ENCODE measurements at regions not wholly inside any gene's neighbourhood (a gene's known extent, or its start where the extent isn't known, plus 50 kb on each side); places are given as distances from the start of the nearest gene placed in this dataset.

- Histone ChIP-seq H3K4me3 (ENCODE audit: low read depth in 1 of 3, low read length in 3 of 3) (no peak overlapping the region), H3K27ac (ENCODE audit: low read depth in 1 of 2, low read length in 2 of 2) (no peak overlapping the region), H3K36me3 (ENCODE audit: control insufficient read depth in 4 of 4, insufficient read depth in 3 of 4, low read depth in 1 of 4, low read length in 3 of 4) (no peaks in the 10 kb centered on the region), H3K27me3 (ENCODE audit: control insufficient read depth in 4 of 4, insufficient read depth in 4 of 4, low read length in 3 of 4) (no peaks in the 10 kb centered on the region), H3K9ac (ENCODE audit: low read depth in 1 of 2, low read length in 2 of 2) (no peak overlapping the region), H3K4me1 (ENCODE audit: control insufficient read depth in 4 of 4, insufficient read depth in 4 of 4, low read length in 3 of 4) (peaks cover 0 to 10% (median 4%) of the 10 kb centered on the region in 4 donors), H3K9me3 (ENCODE audit: control insufficient read depth in 4 of 4, low read length in 3 of 4) (no peaks in the 10 kb centered on the region)
- 95% methylated on average over 5 of the region's 5 CpGs for WGBS
- TF ChIP-seq YY1 (IDR thresholded peaks at IDR 0.05): no peak
- no peak for TF ChIP-seq JUND (IDR thresholded peaks at IDR 0.05)
- TF ChIP-seq, protein P1, sequence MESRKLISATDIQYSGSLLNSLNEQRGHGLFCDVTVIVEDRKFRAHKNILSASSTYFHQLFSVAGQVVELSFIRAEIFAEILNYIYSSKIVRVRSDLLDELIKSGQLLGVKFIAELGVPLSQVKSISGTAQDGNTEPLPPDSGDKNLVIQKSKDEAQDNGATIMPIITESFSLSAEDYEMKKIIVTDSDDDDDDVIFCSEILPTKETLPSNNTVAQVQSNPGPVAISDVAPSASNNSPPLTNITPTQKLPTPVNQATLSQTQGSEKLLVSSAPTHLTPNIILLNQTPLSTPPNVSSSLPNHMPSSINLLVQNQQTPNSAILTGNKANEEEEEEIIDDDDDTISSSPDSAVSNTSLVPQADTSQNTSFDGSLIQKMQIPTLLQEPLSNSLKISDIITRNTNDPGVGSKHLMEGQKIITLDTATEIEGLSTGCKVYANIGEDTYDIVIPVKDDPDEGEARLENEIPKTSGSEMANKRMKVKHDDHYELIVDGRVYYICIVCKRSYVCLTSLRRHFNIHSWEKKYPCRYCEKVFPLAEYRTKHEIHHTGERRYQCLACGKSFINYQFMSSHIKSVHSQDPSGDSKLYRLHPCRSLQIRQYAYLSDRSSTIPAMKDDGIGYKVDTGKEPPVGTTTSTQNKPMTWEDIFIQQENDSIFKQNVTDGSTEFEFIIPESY (IDR thresholded peaks at IDR 0.05): no peak
- TF ChIP-seq, protein P2, sequence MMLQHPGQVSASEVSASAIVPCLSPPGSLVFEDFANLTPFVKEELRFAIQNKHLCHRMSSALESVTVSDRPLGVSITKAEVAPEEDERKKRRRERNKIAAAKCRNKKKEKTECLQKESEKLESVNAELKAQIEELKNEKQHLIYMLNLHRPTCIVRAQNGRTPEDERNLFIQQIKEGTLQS (IDR thresholded peaks at IDR 0.05): no peak
- no peak for DNase-seq (ENCODE audit: low spot score)
These were observed 125.1 kb upstream of the CDH19 start for GRCh38 chr18:66728951-66729350.

DNA sequence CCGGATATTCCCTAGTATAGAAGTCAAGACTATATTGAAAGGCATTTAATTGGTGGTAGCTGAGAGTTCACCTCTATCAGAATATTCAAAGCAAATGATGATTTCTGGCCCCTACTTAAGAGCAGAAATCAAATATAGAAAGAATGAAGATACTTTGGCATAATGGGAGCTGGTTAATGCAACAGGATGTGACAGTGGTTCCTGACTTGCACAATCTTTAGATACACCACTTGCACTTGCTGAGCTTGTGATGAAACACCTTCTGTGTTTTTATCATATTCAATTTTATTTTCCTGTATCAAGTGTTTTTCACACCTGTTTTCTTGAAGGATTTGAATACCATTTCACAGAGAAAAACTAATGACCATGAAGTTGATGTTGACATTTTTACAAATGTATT, 124.1 kb upstream of the CDH19 start:
- H3K9me3 ChIP-seq (ENCODE audit: control insufficient read depth in 4 of 4, low read length in 3 of 4): no peaks in the 10 kb centered on the region
- no peak overlapping the region for H3K27ac ChIP-seq (ENCODE audit: low read depth in 1 of 2, low read length in 2 of 2)
- no peak overlapping the region for H3K9ac ChIP-seq (ENCODE audit: low read depth in 1 of 2, low read length in 2 of 2)
- H3K4me3 ChIP-seq (ENCODE audit: low read depth in 1 of 3, low read length in 3 of 3): no peak overlapping the region
- TF ChIP-seq SP1 (IDR thresholded peaks at IDR 0.05): no peak
- TF ChIP-seq YY1 (IDR thresholded peaks at IDR 0.05): no peak
- TF ChIP-seq FOXA2 (IDR thresholded peaks at IDR 0.05): no peak
- TF ChIP-seq, protein P2 (IDR thresholded peaks at IDR 0.05): no peak
- no peak for TF ChIP-seq TAF1 (conservative IDR thresholded peaks at IDR 0.05)
- TF ChIP-seq, protein P3, sequence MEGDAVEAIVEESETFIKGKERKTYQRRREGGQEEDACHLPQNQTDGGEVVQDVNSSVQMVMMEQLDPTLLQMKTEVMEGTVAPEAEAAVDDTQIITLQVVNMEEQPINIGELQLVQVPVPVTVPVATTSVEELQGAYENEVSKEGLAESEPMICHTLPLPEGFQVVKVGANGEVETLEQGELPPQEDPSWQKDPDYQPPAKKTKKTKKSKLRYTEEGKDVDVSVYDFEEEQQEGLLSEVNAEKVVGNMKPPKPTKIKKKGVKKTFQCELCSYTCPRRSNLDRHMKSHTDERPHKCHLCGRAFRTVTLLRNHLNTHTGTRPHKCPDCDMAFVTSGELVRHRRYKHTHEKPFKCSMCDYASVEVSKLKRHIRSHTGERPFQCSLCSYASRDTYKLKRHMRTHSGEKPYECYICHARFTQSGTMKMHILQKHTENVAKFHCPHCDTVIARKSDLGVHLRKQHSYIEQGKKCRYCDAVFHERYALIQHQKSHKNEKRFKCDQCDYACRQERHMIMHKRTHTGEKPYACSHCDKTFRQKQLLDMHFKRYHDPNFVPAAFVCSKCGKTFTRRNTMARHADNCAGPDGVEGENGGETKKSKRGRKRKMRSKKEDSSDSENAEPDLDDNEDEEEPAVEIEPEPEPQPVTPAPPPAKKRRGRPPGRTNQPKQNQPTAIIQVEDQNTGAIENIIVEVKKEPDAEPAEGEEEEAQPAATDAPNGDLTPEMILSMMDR (IDR thresholded peaks at IDR 0.05; ENCODE audit: low read depth, low read length, missing input control): no peak
- TF ChIP-seq, protein P1 (IDR thresholded peaks at IDR 0.05): no peak
- TF ChIP-seq, protein P4, sequence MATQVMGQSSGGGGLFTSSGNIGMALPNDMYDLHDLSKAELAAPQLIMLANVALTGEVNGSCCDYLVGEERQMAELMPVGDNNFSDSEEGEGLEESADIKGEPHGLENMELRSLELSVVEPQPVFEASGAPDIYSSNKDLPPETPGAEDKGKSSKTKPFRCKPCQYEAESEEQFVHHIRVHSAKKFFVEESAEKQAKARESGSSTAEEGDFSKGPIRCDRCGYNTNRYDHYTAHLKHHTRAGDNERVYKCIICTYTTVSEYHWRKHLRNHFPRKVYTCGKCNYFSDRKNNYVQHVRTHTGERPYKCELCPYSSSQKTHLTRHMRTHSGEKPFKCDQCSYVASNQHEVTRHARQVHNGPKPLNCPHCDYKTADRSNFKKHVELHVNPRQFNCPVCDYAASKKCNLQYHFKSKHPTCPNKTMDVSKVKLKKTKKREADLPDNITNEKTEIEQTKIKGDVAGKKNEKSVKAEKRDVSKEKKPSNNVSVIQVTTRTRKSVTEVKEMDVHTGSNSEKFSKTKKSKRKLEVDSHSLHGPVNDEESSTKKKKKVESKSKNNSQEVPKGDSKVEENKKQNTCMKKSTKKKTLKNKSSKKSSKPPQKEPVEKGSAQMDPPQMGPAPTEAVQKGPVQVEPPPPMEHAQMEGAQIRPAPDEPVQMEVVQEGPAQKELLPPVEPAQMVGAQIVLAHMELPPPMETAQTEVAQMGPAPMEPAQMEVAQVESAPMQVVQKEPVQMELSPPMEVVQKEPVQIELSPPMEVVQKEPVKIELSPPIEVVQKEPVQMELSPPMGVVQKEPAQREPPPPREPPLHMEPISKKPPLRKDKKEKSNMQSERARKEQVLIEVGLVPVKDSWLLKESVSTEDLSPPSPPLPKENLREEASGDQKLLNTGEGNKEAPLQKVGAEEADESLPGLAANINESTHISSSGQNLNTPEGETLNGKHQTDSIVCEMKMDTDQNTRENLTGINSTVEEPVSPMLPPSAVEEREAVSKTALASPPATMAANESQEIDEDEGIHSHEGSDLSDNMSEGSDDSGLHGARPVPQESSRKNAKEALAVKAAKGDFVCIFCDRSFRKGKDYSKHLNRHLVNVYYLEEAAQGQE (IDR thresholded peaks at IDR 0.05): no peak
- no peak for TF ChIP-seq RXRA (IDR thresholded peaks at IDR 0.05)
- DNase-seq (ENCODE audit: low spot score): no peak
- 93% methylated on average over 1 of the region's 1 CpG for WGBS
- H3K4me1 ChIP-seq (ENCODE audit: control insufficient read depth in 4 of 4, insufficient read depth in 4 of 4, low read length in 3 of 4): peaks cover 0 to 10% (median 4%) of the 10 kb centered on the region in 4 donors
- H3K27me3 ChIP-seq (ENCODE audit: control insufficient read depth in 4 of 4, insufficient read depth in 4 of 4, low read length in 3 of 4): no peaks in the 10 kb centered on the region
- no peaks in the 10 kb centered on the region for H3K36me3 ChIP-seq (ENCODE audit: control insufficient read depth in 4 of 4, insufficient read depth in 3 of 4, low read depth in 1 of 4, low read length in 3 of 4)

Measured in liver (tissue), 8 donors.